GM18861 (cell line): ENCODE measurements at regions not wholly inside any gene's neighbourhood (a gene's known extent, or its start where the extent isn't known, plus 50 kb on each side); places are given as distances from the start of the nearest gene placed in this dataset.
"Not testable (repeated sequence)": the region's sequence is repeated elsewhere in the genome, so short reads cannot be mapped to it uniquely, and the experiment has no call there.

Experiments used
- ATAC-seq: cut with Tn5 transposase; IDR thresholded peaks from one replicate; pipeline ENCODE4 v1.9.1; 2021; ENCODE audit not compliant: unreplicated experiment

- ATAC-seq, result no peak
Measured at GRCh38 chr5:96483878-96484277, 50.8 kb upstream of the PCSK1 start.

GRCh38 chr5:96487859-96488258, 54.8 kb upstream of the PCSK1 start:
- ATAC-seq, result no peak

- no peak for ATAC-seq
Measured at GRCh38 chr5:96489532-96489931, 56.5 kb upstream of the PCSK1 start.

- no peak for ATAC-seq
Measured at GRCh38 chr5:96492459-96493047, 59.5 kb upstream of the PCSK1 start.

- ATAC-seq, result no peak
Measured at GRCh38 chr5:96493219-96493790, 60.3 kb upstream of the PCSK1 start.

- ATAC-seq, result not testable (repeated sequence)
Measured at GRCh38 chr5:96495412-96495811, 62.4 kb upstream of the PCSK1 start.

- not testable (repeated sequence) for ATAC-seq
Measured at GRCh38 chr5:96497027-96497426, 64.0 kb upstream of the PCSK1 start.

- no peak for ATAC-seq
Measured at GRCh38 chr5:96499753-96500345, 66.8 kb upstream of the PCSK1 start.

GRCh38 chr5:96501991-96502646, 69.1 kb upstream of the PCSK1 start:
- ATAC-seq, result no peak

- no peak for ATAC-seq
Measured at GRCh38 chr5:96503501-96504236, 70.6 kb upstream of the PCSK1 start.

- no peak for ATAC-seq
Measured at GRCh38 chr5:96506376-96506775, 73.3 kb upstream of the PCSK1 start.

- ATAC-seq, result no peak
Measured at GRCh38 chr5:96506866-96507527, 73.9 kb upstream of the PCSK1 start.

GRCh38 chr5:96509316-96509715, 76.3 kb upstream of the PCSK1 start:
- no peak for ATAC-seq

GRCh38 chr5:96509721-96510350, 76.8 kb upstream of the PCSK1 start:
- no peak for ATAC-seq

- ATAC-seq, result no peak
Measured at GRCh38 chr5:96516631-96517071, 83.6 kb upstream of the PCSK1 start.

GRCh38 chr5:96517295-96517694, 84.2 kb upstream of the PCSK1 start:
- no peak for ATAC-seq

- ATAC-seq, result no peak
Measured at GRCh38 chr5:96520345-96520744, 87.3 kb upstream of the PCSK1 start.

GRCh38 chr5:96522635-96523355, 89.7 kb upstream of the PCSK1 start:
- ATAC-seq, result no peak

GRCh38 chr5:96527768-96528661, 95.0 kb upstream of the PCSK1 start:
- no peak for ATAC-seq
